GM18507 (cell line): ENCODE measurements at regions not wholly inside any gene's neighbourhood (a gene's known extent, or its start where the extent isn't known, plus 50 kb on each side); places are given as distances from the start of the nearest gene placed in this dataset.

Source experiments
- DNase-seq: peaks from one replicate; pipeline ENCODE4 v3.0.0; 2011; ENCODE audit warnings: low read depth; ENCODE audit not compliant: insufficient read length; ENCODE audit errors: extremely low spot score
- FAIRE-seq: peaks from 2 replicates; lab custom pipeline; 2011; peaks lifted over from hg19 to GRCh38; lab: Jason Lieb, UNC

DNA sequence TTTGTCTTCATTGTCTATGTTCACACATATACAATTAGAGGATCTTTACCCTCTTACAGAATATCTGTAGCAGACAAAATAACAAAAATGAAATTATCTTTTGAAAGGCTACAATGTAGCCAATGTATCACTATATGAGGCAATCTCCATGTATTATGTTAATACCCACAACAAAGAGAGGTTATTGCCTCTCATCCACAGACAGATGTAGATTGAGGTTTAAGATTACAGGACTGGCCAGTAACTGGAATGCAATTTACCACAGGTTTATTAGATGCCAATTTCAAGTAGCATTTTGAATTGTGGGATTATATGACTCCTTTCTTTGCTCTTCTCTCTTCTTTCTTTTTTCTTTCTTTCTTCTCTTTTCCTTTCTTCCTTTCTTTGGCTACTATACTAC lies 242.6 kb downstream of the ANKRD50 start:
- DNase-seq (no peak), FAIRE-seq (no peak)

DNA sequence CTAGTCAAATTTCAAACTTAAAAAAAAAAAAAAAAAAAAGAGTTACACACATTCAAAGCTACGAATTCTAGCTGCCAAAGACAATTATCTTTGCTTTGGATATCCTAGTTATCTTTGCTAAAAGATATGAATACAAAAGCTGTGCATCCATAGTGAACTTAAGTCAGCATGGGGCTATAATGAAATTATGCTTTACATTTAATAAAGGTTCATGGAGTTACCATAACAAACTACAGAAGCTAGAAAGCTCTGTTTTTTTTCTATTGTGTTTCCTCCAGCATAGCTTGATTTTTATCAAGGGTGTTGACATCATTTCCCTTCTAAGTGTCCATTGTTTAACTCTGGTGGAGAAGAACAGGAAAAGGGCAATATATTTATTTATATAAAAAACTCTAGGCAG lies 234.1 kb downstream of the ANKRD50 start:
- FAIRE-seq = no peak
- no peak for DNase-seq

DNA sequence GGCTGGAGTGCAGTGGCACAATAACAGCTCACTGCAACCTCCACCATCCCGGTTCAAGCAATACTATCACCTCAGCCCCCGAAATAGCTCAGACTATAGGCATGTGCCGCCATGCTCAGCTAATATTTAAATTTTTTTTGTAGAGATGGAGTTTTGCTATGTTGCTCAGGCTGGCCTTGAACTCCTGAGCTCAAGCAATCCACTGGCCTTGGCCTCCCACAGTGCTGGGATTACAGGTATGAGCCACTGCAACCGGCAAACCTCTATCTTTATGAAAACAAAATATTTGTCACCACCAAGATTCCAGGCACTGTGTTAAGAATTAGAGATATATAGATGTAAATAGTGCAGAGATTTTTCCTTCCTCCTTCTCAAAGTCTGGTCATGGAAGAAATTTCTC lies 232.5 kb downstream of the ANKRD50 start:
- FAIRE-seq (no peak), DNase-seq (no peak)

- FAIRE-seq (no peak), DNase-seq (no peak)
These were observed 231.4 kb downstream of the ANKRD50 start for GRCh38 chr4:124481123-124481522.

DNA sequence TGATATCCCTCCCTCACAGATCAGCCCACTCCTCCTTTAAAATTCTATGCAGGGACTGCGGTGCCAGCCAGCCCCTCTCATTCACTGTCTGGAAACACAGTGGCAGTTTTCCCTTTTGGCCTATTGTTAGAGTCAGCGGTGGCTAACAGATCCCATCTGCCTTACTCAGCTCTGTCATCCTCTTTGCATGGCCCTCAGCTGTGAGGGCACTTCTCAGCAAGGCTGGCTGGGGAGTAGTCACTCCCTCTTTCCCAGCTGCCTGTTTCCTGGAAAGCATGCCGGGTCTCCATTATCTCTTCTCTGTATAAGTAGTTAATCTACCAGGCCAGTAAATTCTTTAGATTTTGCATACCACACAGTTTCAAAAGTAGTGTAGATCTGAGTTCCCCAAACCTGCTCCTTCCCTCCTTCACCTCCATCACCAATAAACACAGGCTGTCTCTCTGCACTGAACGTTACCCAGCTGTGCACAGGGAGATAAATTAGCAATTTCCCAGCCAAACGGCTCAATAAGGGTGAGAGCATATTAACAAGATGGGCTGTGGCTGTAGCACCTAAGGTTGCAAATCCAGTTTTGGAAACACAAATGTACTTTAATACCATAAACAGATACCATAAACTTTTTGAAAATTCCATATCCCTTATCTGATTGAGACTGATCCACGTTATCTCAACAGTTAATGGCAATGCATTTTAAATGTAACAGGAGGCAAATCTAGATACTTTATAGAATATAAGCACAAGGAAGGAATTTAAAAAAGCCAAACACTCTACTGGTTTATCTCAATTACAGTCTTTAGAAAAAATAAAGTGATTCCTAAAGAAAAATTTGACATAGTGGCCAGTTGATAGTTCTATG lies 229.3 kb downstream of the ANKRD50 start:
- no peak for FAIRE-seq
- DNase-seq = no peak

DNA sequence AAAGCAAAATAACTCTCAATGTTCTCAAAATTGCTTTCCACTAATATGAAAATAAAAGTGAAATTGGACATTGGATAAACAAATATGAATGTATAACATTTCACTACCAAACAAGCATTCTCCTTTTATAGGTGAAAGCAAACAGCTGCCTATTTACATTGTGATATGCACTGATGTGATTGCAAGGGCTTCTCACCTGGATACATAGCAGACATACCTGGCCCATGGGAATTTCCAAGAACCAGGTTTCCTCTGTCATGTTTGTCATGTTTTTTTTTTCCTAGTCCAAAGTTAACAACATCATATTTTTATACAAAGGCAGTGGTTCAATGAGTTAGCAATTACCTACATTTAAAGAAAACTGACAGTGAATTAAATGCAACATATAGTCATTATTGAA lies 228.5 kb downstream of the ANKRD50 start:
- no peak for DNase-seq
- FAIRE-seq = no peak

- FAIRE-seq = no peak
- no peak for DNase-seq
These were observed 227.6 kb downstream of the ANKRD50 start for GRCh38 chr4:124484940-124485339.

GRCh38 chr4:124486423-124486822 lies 226.1 kb downstream of the ANKRD50 start:
- FAIRE-seq (no peak), DNase-seq (no peak)

DNA sequence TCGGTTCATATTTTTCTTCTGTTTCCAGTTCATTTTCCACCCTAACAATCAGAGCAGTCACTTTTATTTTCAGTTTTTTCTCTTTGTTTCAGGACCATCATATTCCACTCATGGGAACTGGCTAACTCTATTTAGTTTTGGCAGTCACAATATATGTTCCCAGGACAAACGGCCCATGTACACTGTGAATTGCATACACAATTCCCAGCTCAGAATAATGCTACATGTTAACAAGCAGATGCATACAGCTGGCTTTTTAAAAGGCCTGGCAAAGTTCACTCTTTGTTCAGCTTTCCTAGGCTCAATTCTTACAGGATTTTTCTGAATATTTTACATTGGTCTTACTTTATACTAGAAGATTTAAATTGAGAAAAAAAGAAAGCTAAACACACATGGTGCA lies 224.9 kb downstream of the ANKRD50 start:
- DNase-seq (no peak), FAIRE-seq (no peak)

DNA sequence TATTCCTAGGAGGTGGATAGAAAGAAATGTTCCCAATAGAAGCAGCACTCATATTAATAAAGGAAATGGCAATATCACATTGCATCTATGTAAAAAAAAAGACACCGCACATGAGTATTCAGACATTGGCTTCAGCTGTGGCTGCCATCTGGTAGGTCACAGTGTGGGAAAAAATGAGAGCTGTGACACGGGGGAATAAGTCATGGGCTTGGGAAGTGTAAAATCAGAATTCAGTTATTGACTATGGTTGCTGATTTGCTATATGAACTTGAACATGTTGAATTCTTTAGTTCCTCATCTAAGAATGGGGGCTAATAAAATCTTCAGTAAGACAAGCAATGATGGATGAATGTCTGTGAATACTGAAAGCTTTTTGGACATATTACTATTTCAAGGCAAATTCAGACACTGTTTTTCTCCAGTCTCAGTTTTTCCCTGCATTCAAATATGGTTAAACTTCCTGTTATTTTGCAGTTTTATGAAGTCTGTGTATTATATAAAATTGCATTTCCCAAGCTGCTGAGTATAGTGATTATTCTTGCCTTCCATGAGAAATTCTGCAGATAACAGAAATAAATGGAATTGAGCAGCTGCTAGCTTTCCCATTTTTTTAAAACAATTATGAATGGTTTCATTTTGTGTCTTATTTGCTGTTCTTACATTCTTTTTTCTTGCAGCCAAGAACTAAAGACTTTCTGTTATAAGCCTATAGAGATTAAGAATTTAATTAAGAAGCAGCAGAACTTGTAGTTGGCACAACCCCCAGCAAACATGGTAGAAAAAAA lies 221.0 kb downstream of the ANKRD50 start:
- no peak for DNase-seq
- no peak for FAIRE-seq

DNA sequence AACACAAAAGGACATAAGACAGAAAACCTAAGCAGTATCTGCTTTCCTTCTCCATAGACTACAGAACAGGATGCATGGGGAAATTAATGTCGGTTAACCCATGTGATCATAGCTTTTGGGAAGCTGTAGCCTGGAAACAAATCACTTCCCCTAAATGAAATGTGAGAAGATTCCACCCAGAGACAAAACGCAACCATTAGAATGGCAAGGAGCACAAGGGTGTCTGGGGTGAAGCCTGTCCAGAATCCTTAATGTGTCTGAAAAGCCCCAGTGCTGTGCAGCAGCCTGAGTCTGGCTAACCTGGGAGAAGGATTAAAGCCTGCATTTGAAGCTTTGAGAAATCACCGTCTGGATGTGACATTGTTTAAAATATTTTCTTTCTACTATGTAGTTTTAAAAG lies 213.3 kb downstream of the ANKRD50 start:
- DNase-seq (no peak), FAIRE-seq (no peak)

- FAIRE-seq (no peak), DNase-seq (no peak)
These were observed 211.0 kb downstream of the ANKRD50 start for GRCh38 chr4:124501576-124501975.

DNA sequence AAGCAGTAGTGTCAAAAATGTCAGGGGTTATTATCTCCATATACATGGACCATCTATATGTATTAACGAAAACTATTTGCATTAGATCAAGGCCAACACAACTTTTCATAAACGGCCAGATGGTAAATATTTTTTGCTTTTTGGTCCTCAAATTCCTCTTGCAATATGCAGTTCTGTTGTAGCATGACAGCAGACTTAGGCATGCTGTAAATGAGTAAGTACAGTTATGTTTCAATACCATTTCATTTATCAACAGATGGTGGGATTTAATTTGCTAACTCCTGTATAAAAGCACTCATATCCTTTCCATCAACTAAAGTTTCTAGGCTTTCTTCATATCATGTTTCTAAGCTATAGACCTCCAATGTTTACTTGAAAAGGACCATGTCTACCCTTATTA lies 208.1 kb downstream of the ANKRD50 start:
- FAIRE-seq (no peak), DNase-seq (no peak)

GRCh38 chr4:124505211-124505610 lies 207.3 kb downstream of the ANKRD50 start:
- FAIRE-seq (no peak), DNase-seq (no peak)

- DNase-seq = no peak
- FAIRE-seq = no peak
These were observed 203.4 kb downstream of the ANKRD50 start for GRCh38 chr4:124509151-124509550.

DNA sequence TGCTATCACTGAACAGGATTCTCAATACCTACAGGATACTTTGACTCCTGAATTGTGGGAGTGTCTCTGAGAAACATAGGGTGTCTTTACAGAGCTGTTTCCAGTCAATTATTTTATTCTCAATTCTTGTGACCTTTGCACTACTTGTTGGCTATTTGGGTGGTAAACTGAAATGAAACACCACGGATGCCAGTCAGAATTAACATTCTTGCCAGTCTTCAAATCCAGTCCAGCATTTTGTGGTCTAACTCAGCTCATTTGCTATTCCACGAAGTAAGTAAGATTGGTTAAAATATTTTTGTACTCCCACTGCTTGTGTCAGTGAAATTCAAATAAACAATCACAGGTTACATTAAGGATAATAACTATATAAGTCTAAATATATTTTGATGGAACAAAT lies 197.9 kb downstream of the ANKRD50 start:
- no peak for FAIRE-seq
- no peak for DNase-seq

DNA sequence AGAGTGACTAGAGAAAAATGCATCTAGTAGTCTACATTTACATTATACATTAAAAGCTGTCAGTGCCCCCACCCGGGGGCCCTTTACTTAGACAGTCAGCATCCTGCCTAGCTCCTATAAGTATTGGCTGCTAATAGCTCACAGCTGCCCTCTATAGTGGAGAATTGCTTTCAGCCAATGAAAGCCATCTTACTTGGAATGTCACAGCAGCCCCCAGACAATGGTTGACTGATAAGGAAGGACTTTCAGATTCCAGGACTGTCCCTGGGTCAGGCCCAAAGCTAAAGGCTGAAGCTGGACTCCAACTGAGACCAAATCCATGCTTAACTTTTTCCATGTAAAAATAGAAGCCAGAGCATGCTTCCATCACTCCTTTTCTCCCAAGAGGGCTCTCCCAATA lies 196.9 kb downstream of the ANKRD50 start:
- DNase-seq (no peak), FAIRE-seq (no peak)

GRCh38 chr4:124519196-124519595 lies 193.3 kb downstream of the ANKRD50 start:
- DNase-seq (no peak), FAIRE-seq (no peak)

- no peak for DNase-seq
- no peak for FAIRE-seq
These were observed 188.7 kb downstream of the ANKRD50 start for GRCh38 chr4:124523816-124524215.

GRCh38 chr4:124525524-124525923 lies 187.0 kb downstream of the ANKRD50 start:
- no peak for FAIRE-seq
- no peak for DNase-seq

- DNase-seq (no peak), FAIRE-seq (no peak)
These were observed 186.2 kb downstream of the ANKRD50 start for GRCh38 chr4:124526331-124526730.
